Neural progenitor cell (in vitro differentiated cells): ENCODE measurements at regions not wholly inside any gene's neighbourhood (a gene's known extent, or its start where the extent isn't known, plus 50 kb on each side); places are given as distances from the start of the nearest gene placed in this dataset.

Source experiments
- CTCF ChIP-seq: fragments of 200-600 bp; sonication (generic); IDR thresholded peaks from 2 replicates; pipeline ENCODE4 v1.5.1; 2017; ENCODE audit warnings: antibody characterized with exemption, mild to moderate bottlenecking
- EZH2 ChIP-seq: fragments of 200-600 bp; sonication (generic); IDR thresholded peaks from 2 replicates; pipeline ENCODE4 v1.6.1; 2017; ENCODE audit warnings: antibody characterized with exemption, mild to moderate bottlenecking, moderate library complexity
- EZH2phosphoT487 ChIP-seq: fragments of 200-600 bp; sonication (generic); IDR thresholded peaks from 2 replicates; pipeline ENCODE4 v1.6.1; 2017; ENCODE audit warnings: antibody characterized with exemption

- no peak for TF ChIP-seq CTCF
- TF ChIP-seq EZH2phosphoT487, result no peak
- TF ChIP-seq EZH2, result no peak
These were observed 543.7 kb upstream of the CDH11 start for GRCh38 chr16:65665586-65665985.
